Osteocyte (in vitro differentiated cells): ENCODE measurements at regions not wholly inside any gene's neighbourhood (a gene's known extent, or its start where the extent isn't known, plus 50 kb on each side); places are given as distances from the start of the nearest gene placed in this dataset.

Experiments used
- DNase-seq: peaks from one replicate; pipeline ENCODE4 v3.0.0; 2021; ENCODE audit warnings: mixed read lengths; ENCODE audit not compliant: unreplicated experiment; ENCODE audit errors: extremely low spot score
- H3K27ac Mint-ChIP-seq: one replicate; pipeline ENCODE4 v1.8.0; 2021; ENCODE audit warnings: mild to moderate bottlenecking, mixed read lengths; ENCODE audit not compliant: unreplicated experiment
- H3K27me3 Mint-ChIP-seq: one replicate; pipeline ENCODE4 v1.8.0; 2021; ENCODE audit warnings: mixed read lengths; ENCODE audit not compliant: unreplicated experiment
- H3K36me3 Mint-ChIP-seq: one replicate; pipeline ENCODE4 v1.8.0; 2021; ENCODE audit warnings: mixed read lengths; ENCODE audit not compliant: unreplicated experiment
- H3K4me1 Mint-ChIP-seq: one replicate; pipeline ENCODE4 v1.8.0; 2021; ENCODE audit warnings: mixed read lengths; ENCODE audit not compliant: unreplicated experiment
- H3K4me3 Mint-ChIP-seq: one replicate; pipeline ENCODE4 v1.8.0; 2021; ENCODE audit warnings: mild to moderate bottlenecking, moderate library complexity, mixed read lengths; ENCODE audit not compliant: unreplicated experiment
- H3K9me3 Mint-ChIP-seq: one replicate; pipeline ENCODE4 v1.8.0; 2021; ENCODE audit warnings: mixed read lengths; ENCODE audit not compliant: unreplicated experiment
- TF ChIP-seq, protein P1 (sequence below): fragments of 200-600 bp; sonication (generic); IDR thresholded peaks from 2 replicates; pipeline ENCODE4 v1.5.0; 2021; ENCODE audit warnings: antibody characterized with exemption, mild to moderate bottlenecking, moderate library complexity

- H3K36me3 Mint-ChIP-seq: no peaks in the 10 kb centered on the region
- no peaks in the 10 kb centered on the region for H3K9me3 Mint-ChIP-seq
- H3K27ac Mint-ChIP-seq: no peak overlapping the region
- TF ChIP-seq, protein P1, sequence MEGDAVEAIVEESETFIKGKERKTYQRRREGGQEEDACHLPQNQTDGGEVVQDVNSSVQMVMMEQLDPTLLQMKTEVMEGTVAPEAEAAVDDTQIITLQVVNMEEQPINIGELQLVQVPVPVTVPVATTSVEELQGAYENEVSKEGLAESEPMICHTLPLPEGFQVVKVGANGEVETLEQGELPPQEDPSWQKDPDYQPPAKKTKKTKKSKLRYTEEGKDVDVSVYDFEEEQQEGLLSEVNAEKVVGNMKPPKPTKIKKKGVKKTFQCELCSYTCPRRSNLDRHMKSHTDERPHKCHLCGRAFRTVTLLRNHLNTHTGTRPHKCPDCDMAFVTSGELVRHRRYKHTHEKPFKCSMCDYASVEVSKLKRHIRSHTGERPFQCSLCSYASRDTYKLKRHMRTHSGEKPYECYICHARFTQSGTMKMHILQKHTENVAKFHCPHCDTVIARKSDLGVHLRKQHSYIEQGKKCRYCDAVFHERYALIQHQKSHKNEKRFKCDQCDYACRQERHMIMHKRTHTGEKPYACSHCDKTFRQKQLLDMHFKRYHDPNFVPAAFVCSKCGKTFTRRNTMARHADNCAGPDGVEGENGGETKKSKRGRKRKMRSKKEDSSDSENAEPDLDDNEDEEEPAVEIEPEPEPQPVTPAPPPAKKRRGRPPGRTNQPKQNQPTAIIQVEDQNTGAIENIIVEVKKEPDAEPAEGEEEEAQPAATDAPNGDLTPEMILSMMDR: no peak
- peaks cover 23% of the 10 kb centered on the region for H3K27me3 Mint-ChIP-seq
- H3K4me1 Mint-ChIP-seq: no peaks in the 10 kb centered on the region
- H3K4me3 Mint-ChIP-seq: no peak overlapping the region
- DNase-seq: no peak
Observed at GRCh38 chr15:92322566-92323355, 70.9 kb upstream of the ST8SIA2 start.

GRCh38 chr15:92323525-92323924, 70.2 kb upstream of the ST8SIA2 start:
- no peak overlapping the region for H3K4me3 Mint-ChIP-seq
- H3K27ac Mint-ChIP-seq: no peak overlapping the region
- peaks cover 22% of the 10 kb centered on the region for H3K27me3 Mint-ChIP-seq
- no peaks in the 10 kb centered on the region for H3K4me1 Mint-ChIP-seq
- no peaks in the 10 kb centered on the region for H3K9me3 Mint-ChIP-seq
- H3K36me3 Mint-ChIP-seq: no peaks in the 10 kb centered on the region
- TF ChIP-seq, protein P1: no peak
- DNase-seq: no peak

GRCh38 chr15:92324101-92324963, 69.3 kb upstream of the ST8SIA2 start:
- H3K4me3 Mint-ChIP-seq: no peak overlapping the region
- H3K27me3 Mint-ChIP-seq: peaks cover 22% of the 10 kb centered on the region
- TF ChIP-seq, protein P1: no peak
- H3K9me3 Mint-ChIP-seq: no peaks in the 10 kb centered on the region
- H3K27ac Mint-ChIP-seq: no peak overlapping the region
- H3K36me3 Mint-ChIP-seq: no peaks in the 10 kb centered on the region
- no peak for DNase-seq
- no peaks in the 10 kb centered on the region for H3K4me1 Mint-ChIP-seq

DNA sequence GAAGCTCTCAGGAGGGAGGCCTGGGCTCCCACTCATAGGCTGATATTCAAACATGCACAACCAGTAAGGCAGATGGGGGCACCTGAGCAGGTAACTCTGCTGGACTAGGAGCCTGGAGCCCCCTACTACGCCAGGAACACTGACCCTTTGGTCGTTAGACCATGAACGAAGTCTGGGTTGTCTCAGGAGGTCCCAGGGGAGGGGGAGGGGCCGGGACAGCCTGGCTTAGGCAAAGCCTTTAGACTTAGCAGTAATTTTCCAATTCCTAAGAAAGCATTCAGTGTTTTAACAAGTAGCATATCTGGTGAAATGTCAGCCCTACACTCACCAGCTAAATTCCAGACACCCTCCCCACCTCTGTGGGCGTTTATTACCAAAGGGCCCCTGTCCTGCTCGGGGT, 67.4 kb upstream of the ST8SIA2 start:
- TF ChIP-seq, protein P1: no peak

GRCh38 chr15:92327033-92327432, 66.6 kb upstream of the ST8SIA2 start:
- TF ChIP-seq, protein P1: no peak
- no peak for DNase-seq
- Mint-ChIP-seq H3K9me3 (no peaks in the 10 kb centered on the region), H3K4me1 (no peaks in the 10 kb centered on the region), H3K4me3 (no peak overlapping the region), H3K36me3 (no peaks in the 10 kb centered on the region), H3K27ac (no peak overlapping the region), H3K27me3 (peaks cover 14% of the 10 kb centered on the region)

More for the DNA sequence above, 67.4 kb upstream of the ST8SIA2 start:
- H3K4me3 Mint-ChIP-seq: no peak overlapping the region
- peaks cover 20% of the 10 kb centered on the region for H3K27me3 Mint-ChIP-seq
- H3K4me1 Mint-ChIP-seq: no peaks in the 10 kb centered on the region
- no peak for DNase-seq
- H3K27ac Mint-ChIP-seq: no peak overlapping the region
- H3K36me3 Mint-ChIP-seq: no peaks in the 10 kb centered on the region
- no peaks in the 10 kb centered on the region for H3K9me3 Mint-ChIP-seq
